NCI-H2029 (cell line): ENCODE measurements at regions not wholly inside any gene's neighbourhood (a gene's known extent, or its start where the extent isn't known, plus 50 kb on each side); places are given as distances from the start of the nearest gene placed in this dataset.
"Not testable (repeated sequence)": the region's sequence is repeated elsewhere in the genome, so short reads cannot be mapped to it uniquely, and the experiment has no call there.

ENCODE experiments used
- DNase-seq: peaks from one replicate; lab custom pipeline; 2025; lab: John Stamatoyannopoulos, UW

- DNase-seq: no peak
These were observed 62.1 kb downstream of the ZWINT start for GRCh38 chr10:56298941-56299340.

GRCh38 chr10:56296618-56297017 is 64.4 kb downstream of the ZWINT start:
- DNase-seq: no peak

GRCh38 chr10:56288403-56288802 is 72.7 kb downstream of the ZWINT start:
- DNase-seq: no peak

- no peak for DNase-seq
These were observed 75.0 kb downstream of the ZWINT start for GRCh38 chr10:56286096-56286495.

GRCh38 chr10:56279270-56279669 is 81.8 kb downstream of the ZWINT start:
- no peak for DNase-seq

- no peak for DNase-seq
These were observed 91.9 kb downstream of the ZWINT start for GRCh38 chr10:56269181-56269580.

GRCh38 chr10:56266120-56266519 is 94.9 kb downstream of the ZWINT start:
- DNase-seq: no peak

GRCh38 chr10:56258991-56259390 is 102.1 kb downstream of the ZWINT start:
- DNase-seq: no peak

GRCh38 chr10:56258378-56258777 is 102.7 kb downstream of the ZWINT start:
- no peak for DNase-seq

GRCh38 chr10:56255298-56255697 is 105.8 kb downstream of the ZWINT start:
- no peak for DNase-seq

GRCh38 chr10:56240471-56240870 is 120.6 kb downstream of the ZWINT start:
- DNase-seq: no peak

- no peak for DNase-seq
These were observed 129.6 kb downstream of the ZWINT start for GRCh38 chr10:56231436-56231835.

GRCh38 chr10:56222237-56222636 is 138.8 kb downstream of the ZWINT start:
- no peak for DNase-seq

GRCh38 chr10:56212951-56213350 is 148.1 kb downstream of the ZWINT start:
- DNase-seq: no peak

- DNase-seq: no peak
These were observed 179.5 kb downstream of the ZWINT start for GRCh38 chr10:56181607-56182006.

GRCh38 chr10:56178210-56178609 is 182.8 kb downstream of the ZWINT start:
- no peak for DNase-seq

GRCh38 chr10:56155091-56155513 is 206.0 kb downstream of the ZWINT start:
- DNase-seq: not testable (repeated sequence)

GRCh38 chr10:56146806-56147205 is 214.3 kb downstream of the ZWINT start:
- DNase-seq: no peak

- no peak for DNase-seq
These were observed 218.8 kb downstream of the ZWINT start for GRCh38 chr10:56142092-56142728.

- DNase-seq: no peak
These were observed 221.7 kb downstream of the ZWINT start for GRCh38 chr10:56139405-56139804.

GRCh38 chr10:56135828-56136227 is 225.2 kb downstream of the ZWINT start:
- no peak for DNase-seq

GRCh38 chr10:56123247-56123646 is 237.8 kb downstream of the ZWINT start:
- DNase-seq: no peak

GRCh38 chr10:56116684-56117083 is 244.4 kb downstream of the ZWINT start:
- DNase-seq: no peak

GRCh38 chr10:56109454-56109853 is 251.6 kb downstream of the ZWINT start:
- DNase-seq: no peak
